GM21786 (cell line): ENCODE measurements at regions not wholly inside any gene's neighbourhood (a gene's known extent, or its start where the extent isn't known, plus 50 kb on each side); places are given as distances from the start of the nearest gene placed in this dataset.

Source experiments
- ATAC-seq: cut with Tn5 transposase; IDR thresholded peaks from one replicate; pipeline ENCODE4 v1.9.1; 2021; ENCODE audit not compliant: unreplicated experiment

GRCh38 chr6:119626884-119627619 is 277.5 kb upstream of the MAN1A1 start:
- ATAC-seq = no peak

- ATAC-seq = no peak
Observed at GRCh38 chr6:119620846-119621555, 271.4 kb upstream of the MAN1A1 start.

- ATAC-seq = no peak
Observed at GRCh38 chr6:119614138-119614537, 264.6 kb upstream of the MAN1A1 start.

- no peak for ATAC-seq
Observed at GRCh38 chr6:119612911-119613381, 263.4 kb upstream of the MAN1A1 start.

GRCh38 chr6:119612176-119612891 is 262.8 kb upstream of the MAN1A1 start:
- no peak for ATAC-seq

- ATAC-seq = no peak
Observed at GRCh38 chr6:119610754-119611153, 261.2 kb upstream of the MAN1A1 start.

- no peak for ATAC-seq
Observed at GRCh38 chr6:119610265-119610664, 260.7 kb upstream of the MAN1A1 start.

- no peak for ATAC-seq
Observed at GRCh38 chr6:119609865-119610264, 260.3 kb upstream of the MAN1A1 start.

- ATAC-seq = no peak
Observed at GRCh38 chr6:119608994-119609393, 259.4 kb upstream of the MAN1A1 start.

GRCh38 chr6:119604124-119604523 is 254.6 kb upstream of the MAN1A1 start:
- no peak for ATAC-seq

GRCh38 chr6:119603501-119603900 is 253.9 kb upstream of the MAN1A1 start:
- ATAC-seq = no peak

- ATAC-seq = no peak
Observed at GRCh38 chr6:119602215-119603178, 252.9 kb upstream of the MAN1A1 start.

GRCh38 chr6:119598883-119599282 is 249.3 kb upstream of the MAN1A1 start:
- ATAC-seq = no peak

GRCh38 chr6:119594907-119595306 is 245.3 kb upstream of the MAN1A1 start:
- no peak for ATAC-seq

GRCh38 chr6:119591235-119591634 is 241.7 kb upstream of the MAN1A1 start:
- no peak for ATAC-seq

- no peak for ATAC-seq
Observed at GRCh38 chr6:119590066-119590465, 240.5 kb upstream of the MAN1A1 start.

- no peak for ATAC-seq
Observed at GRCh38 chr6:119587537-119587936, 238.0 kb upstream of the MAN1A1 start.

- peak; percentile 90 for ATAC-seq
Observed at GRCh38 chr6:119586250-119586882, 236.8 kb upstream of the MAN1A1 start.

GRCh38 chr6:119584088-119584487 is 234.5 kb upstream of the MAN1A1 start:
- no peak for ATAC-seq

- ATAC-seq = no peak
Observed at GRCh38 chr6:119581220-119581619, 231.7 kb upstream of the MAN1A1 start.
